PC-9 (cell line): ENCODE measurements at regions not wholly inside any gene's neighbourhood (a gene's known extent, or its start where the extent isn't known, plus 50 kb on each side); places are given as distances from the start of the nearest gene placed in this dataset.

Experiments used
- BruUV-seq: library from RNA; stranded (reverse); fragments of 400-500 nt; replicated peaks from 2 replicates; lab custom pipeline; 2021; lab: Mats Ljungman, UMichigan
- CTCF ChIA-PET: fragments of 300-600 bp; sonication (Branson Sonifier 250); formaldehyde crosslinking; loops from one replicate; lab custom pipeline; 2022; ENCODE audit warnings: antibody characterized with exemption; lab: Charles Lee
- POLR2A ChIA-PET: fragments of 300-600 bp; sonication (Branson Sonifier 250); formaldehyde crosslinking; loops from one replicate; lab custom pipeline; 2022; ENCODE audit warnings: antibody characterized with exemption; ENCODE audit not compliant: unreplicated experiment; lab: Charles Lee
- DNase-seq, 2 experiments: peaks; one replicate each; pipeline versions ENCODE4 v3.0.0 to v3.0.0-alpha.2; 2015 to 2022; ENCODE audit warnings: mixed read lengths in 1 of 2
- H2AFZ ChIP-seq: fragments of 200-600 bp; sonication (generic); 2 replicates; pipeline ENCODE4 v1.8.1; 2017; ENCODE audit warnings: antibody characterized with exemption
- H3F3A ChIP-seq: fragments of 200-600 bp; sonication (generic); 2 replicates; pipeline ENCODE4 v1.8.1; 2017; ENCODE audit warnings: antibody characterized with exemption, mild to moderate bottlenecking, low read depth; ENCODE audit not compliant: insufficient read depth
- H3K27ac ChIP-seq: fragments of 200-600 bp; sonication (generic); 2 replicates; pipeline ENCODE4 v1.6.1; 2016; ENCODE audit warnings: mixed run types
- H3K27me3 ChIP-seq: fragments of 200-600 bp; sonication (generic); 2 replicates; pipeline ENCODE4 v1.6.1; 2016; ENCODE audit warnings: low read depth, mixed run types; ENCODE audit not compliant: insufficient read depth
- H3K36me3 ChIP-seq: fragments of 200-600 bp; sonication (generic); 2 replicates; pipeline ENCODE4 v1.6.1; 2016; ENCODE audit warnings: low read depth, mixed run types
- H3K4me1 ChIP-seq: fragments of 200-600 bp; sonication (generic); replicated peaks from 2 replicates; pipeline ENCODE4 v1.6.1; 2016; ENCODE audit warnings: mixed run types; ENCODE audit not compliant: insufficient read depth
- H3K4me2 ChIP-seq: fragments of 200-600 bp; sonication (generic); 2 replicates; pipeline ENCODE4 v1.6.1; 2017; ENCODE audit warnings: mixed run types
- H3K4me3 ChIP-seq: fragments of 200-600 bp; sonication (generic); 2 replicates; pipeline ENCODE4 v1.6.1; 2016; ENCODE audit warnings: mixed run types
- H3K79me2 ChIP-seq: fragments of 200-600 bp; sonication (generic); 2 replicates; pipeline ENCODE4 v1.6.1; 2017; ENCODE audit warnings: low read depth, mixed run types
- H3K9me2 ChIP-seq: fragments of 200-600 bp; sonication (generic); 2 replicates; pipeline ENCODE4 v1.8.1; 2017; ENCODE audit warnings: mild to moderate bottlenecking; ENCODE audit not compliant: insufficient read depth
- H3K9me3 ChIP-seq: fragments of 200-600 bp; sonication (generic); 2 replicates; pipeline ENCODE4 v1.8.1; 2016; ENCODE audit warnings: low read depth; ENCODE audit not compliant: insufficient read depth
- H4K20me1 ChIP-seq: fragments of 200-600 bp; sonication (generic); 2 replicates; pipeline ENCODE4 v1.8.1; 2017; ENCODE audit not compliant: insufficient read depth
- EZH2 ChIP-seq: fragments of 200-600 bp; sonication (generic); IDR thresholded peaks from 2 replicates; pipeline ENCODE4 v1.8.0; 2017; ENCODE audit warnings: antibody characterized with exemption, low read depth
- intact Hi-C: fragments of 100-400 bp; cut with micrococcal nuclease; formaldehyde crosslinking; loops from one replicate; pipeline ENCODE4 v1.10.0; 2022; ENCODE audit not compliant: unreplicated experiment
- TF ChIP-seq, protein P1 (sequence below): fragments of 200-600 bp; sonication (generic); conservative IDR thresholded peaks from 2 replicates; pipeline ENCODE4 v1.6.1; 2017; ENCODE audit warnings: mixed run types, antibody characterized with exemption, mild to moderate bottlenecking, moderate library complexity

DNA sequence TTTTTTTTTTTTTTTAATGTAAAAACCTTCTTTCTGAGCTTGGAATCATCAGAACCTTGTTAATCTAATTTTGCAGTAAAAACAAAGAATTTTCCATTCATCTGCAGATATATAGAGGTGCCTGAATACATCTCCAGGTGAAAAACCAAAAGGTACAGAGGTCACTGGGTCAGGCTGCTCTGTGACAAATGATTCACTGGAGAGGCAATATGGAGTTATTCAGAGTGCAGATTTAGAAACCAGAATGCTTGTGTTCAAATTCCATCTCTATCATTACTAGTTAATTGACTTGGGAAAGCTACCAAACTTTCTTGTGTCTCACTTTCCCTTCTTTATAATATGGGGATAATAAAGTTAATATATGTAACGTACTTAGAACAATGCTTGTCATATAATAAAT lies 51.5 kb upstream of the C1orf53 start:
- Histone ChIP-seq H3K4me1 (no peaks in the 10 kb centered on the region), H3K36me3 (no peaks in the 10 kb centered on the region), H3K27me3 (no peaks in the 10 kb centered on the region), H2AFZ (no peak overlapping the region), H3K9me2 (no peaks in the 10 kb centered on the region), H3K79me2 (no peaks in the 10 kb centered on the region), H3K4me2 (no peak overlapping the region), H4K20me1 (no peaks in the 10 kb centered on the region), H3K9me3 (no peaks in the 10 kb centered on the region), H3K27ac (no peak overlapping the region), H3K4me3 (no peak overlapping the region), H3F3A (no peaks in the 10 kb centered on the region)
- ChIA-PET POLR2A (no interaction called here), CTCF (no interaction called here)
- intact Hi-C loops: no loop called here
- TF ChIP-seq, protein P1, sequence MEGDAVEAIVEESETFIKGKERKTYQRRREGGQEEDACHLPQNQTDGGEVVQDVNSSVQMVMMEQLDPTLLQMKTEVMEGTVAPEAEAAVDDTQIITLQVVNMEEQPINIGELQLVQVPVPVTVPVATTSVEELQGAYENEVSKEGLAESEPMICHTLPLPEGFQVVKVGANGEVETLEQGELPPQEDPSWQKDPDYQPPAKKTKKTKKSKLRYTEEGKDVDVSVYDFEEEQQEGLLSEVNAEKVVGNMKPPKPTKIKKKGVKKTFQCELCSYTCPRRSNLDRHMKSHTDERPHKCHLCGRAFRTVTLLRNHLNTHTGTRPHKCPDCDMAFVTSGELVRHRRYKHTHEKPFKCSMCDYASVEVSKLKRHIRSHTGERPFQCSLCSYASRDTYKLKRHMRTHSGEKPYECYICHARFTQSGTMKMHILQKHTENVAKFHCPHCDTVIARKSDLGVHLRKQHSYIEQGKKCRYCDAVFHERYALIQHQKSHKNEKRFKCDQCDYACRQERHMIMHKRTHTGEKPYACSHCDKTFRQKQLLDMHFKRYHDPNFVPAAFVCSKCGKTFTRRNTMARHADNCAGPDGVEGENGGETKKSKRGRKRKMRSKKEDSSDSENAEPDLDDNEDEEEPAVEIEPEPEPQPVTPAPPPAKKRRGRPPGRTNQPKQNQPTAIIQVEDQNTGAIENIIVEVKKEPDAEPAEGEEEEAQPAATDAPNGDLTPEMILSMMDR: no peak
- TF ChIP-seq EZH2: no peak
- BruUV-seq: no TSS peak
- DNase-seq: no peak

DNA sequence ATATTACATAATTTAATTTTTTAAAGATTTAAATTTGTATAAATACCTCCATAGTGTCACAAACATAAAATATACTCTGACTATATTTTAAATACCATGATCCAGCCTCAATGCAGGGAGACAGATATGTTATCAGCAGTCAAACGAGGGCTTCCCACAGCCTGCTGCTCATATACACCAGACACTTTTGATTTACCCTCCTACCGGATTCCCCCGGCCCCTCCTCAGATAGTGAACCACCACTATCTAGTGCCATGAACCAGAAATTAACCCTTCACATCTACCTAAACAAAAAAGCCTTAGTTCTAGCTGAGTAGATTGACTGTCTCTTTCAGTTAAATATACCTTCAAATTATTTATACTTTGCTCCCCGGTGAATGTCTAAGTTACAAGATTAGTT lies 52.4 kb upstream of the C1orf53 start:
- BruUV-seq: no TSS peak
- no peak for DNase-seq

DNA sequence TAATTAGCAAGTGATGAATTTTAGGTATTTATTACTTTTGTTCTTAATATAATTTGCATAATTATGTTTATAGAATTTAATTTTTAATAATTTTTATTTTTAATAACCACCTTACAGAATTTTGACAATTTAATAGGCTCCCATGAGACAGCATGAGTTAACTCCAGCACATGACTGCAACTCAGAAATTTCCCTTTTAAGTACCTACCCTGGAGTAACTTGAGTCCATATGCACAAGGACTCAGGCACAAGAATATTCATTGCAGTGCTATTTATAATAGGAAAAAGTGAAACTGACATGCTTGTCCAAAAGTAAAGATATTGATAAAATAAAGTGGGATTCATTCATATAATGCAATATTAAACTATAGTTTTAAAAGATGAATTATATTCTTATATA lies 54.1 kb upstream of the C1orf53 start:
- CTCF ChIA-PET: no interaction called here
- POLR2A ChIA-PET: interaction anchor here (0.6 kb wide), 1 partner anchor 66 kb away, joined by 4 read pairs; no protein-coding TSS in a partner anchor
- no peak overlapping the region for H3K27ac ChIP-seq
- no peak overlapping the region for H2AFZ ChIP-seq
- H3K4me3 ChIP-seq: no peak overlapping the region
- no peaks in the 10 kb centered on the region for H3K4me1 ChIP-seq
- H3K9me2 ChIP-seq: no peaks in the 10 kb centered on the region
- TF ChIP-seq EZH2: no peak
- TF ChIP-seq, protein P1: no peak
- no peak for DNase-seq
- H3K27me3 ChIP-seq: no peaks in the 10 kb centered on the region
- no peaks in the 10 kb centered on the region for H4K20me1 ChIP-seq
- intact Hi-C loops: no loop called here
- H3F3A ChIP-seq: no peaks in the 10 kb centered on the region
- H3K79me2 ChIP-seq: no peaks in the 10 kb centered on the region
- H3K4me2 ChIP-seq: no peak overlapping the region
- H3K9me3 ChIP-seq: no peaks in the 10 kb centered on the region
- H3K36me3 ChIP-seq: no peaks in the 10 kb centered on the region
- BruUV-seq: no TSS peak

More for the DNA sequence above, 52.4 kb upstream of the C1orf53 start:
- Histone ChIP-seq H3K27me3 (no peaks in the 10 kb centered on the region), H3K4me3 (no peak overlapping the region), H3K9me2 (no peaks in the 10 kb centered on the region), H3K27ac (no peak overlapping the region), H3K4me2 (no peak overlapping the region), H3K4me1 (no peaks in the 10 kb centered on the region), H4K20me1 (no peaks in the 10 kb centered on the region), H2AFZ (no peak overlapping the region), H3K36me3 (no peaks in the 10 kb centered on the region), H3F3A (no peaks in the 10 kb centered on the region), H3K9me3 (no peaks in the 10 kb centered on the region), H3K79me2 (no peaks in the 10 kb centered on the region)
- intact Hi-C loops: no loop called here
- POLR2A ChIA-PET: no interaction called here
- CTCF ChIA-PET: no interaction called here
- TF ChIP-seq, protein P1: no peak
- TF ChIP-seq EZH2: no peak
